OCI-LY1 (cell line): ENCODE measurements at regions not wholly inside any gene's neighbourhood (a gene's known extent, or its start where the extent isn't known, plus 50 kb on each side); places are given as distances from the start of the nearest gene placed in this dataset.

ENCODE experiments used
- EZH2 ChIP-seq: fragments of 200-600 bp; sonication (generic), shearing (Covaris generic); IDR thresholded peaks from 2 replicates; pipeline ENCODE4 v1.8.0; 2017; ENCODE audit warnings: borderline replicate concordance, mixed run types, mild to moderate bottlenecking, antibody characterized with exemption, low read length, moderate library complexity, mixed read lengths
- TF ChIP-seq, protein P1 (sequence below): fragments of 200-600 bp; sonication (generic), shearing (Covaris generic); IDR thresholded peaks from 2 replicates; pipeline ENCODE4 v1.5.1; 2017; ENCODE audit warnings: mild to moderate bottlenecking, antibody characterized with exemption, low read length, moderate library complexity, mixed read lengths

DNA sequence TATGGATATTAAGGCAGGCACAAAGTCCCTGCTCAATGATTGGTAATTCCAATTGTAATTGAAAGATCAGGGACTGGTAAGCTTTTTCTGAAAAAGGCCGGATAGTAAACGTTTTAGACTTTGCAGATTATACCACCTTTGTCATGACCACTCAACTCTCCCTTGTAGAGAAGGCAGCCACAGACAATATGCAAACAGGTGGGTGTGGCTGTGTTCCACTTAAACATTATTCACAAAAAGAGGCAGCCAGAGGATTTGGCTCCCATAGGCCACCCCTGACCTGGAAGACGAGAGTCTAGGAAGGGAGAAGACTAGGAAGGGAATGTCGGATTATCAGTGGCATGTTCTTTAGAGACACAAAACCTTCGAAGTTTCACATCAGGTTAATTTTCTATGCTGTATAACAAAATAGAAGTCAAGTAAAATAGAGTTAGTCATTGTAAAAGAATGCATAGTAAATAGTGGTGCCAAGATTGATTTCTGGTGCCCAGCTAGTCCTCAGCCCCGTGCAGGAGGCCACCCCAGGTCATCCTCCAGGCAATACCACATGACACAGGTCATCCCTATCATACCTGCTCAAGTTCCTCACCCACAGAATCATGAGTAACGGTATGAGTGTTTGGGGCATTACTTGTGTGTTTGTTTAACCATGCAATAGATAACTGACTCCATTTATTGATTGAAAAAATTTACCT lies 193.8 kb downstream of the PLPP4 start:
- TF ChIP-seq, protein P1, sequence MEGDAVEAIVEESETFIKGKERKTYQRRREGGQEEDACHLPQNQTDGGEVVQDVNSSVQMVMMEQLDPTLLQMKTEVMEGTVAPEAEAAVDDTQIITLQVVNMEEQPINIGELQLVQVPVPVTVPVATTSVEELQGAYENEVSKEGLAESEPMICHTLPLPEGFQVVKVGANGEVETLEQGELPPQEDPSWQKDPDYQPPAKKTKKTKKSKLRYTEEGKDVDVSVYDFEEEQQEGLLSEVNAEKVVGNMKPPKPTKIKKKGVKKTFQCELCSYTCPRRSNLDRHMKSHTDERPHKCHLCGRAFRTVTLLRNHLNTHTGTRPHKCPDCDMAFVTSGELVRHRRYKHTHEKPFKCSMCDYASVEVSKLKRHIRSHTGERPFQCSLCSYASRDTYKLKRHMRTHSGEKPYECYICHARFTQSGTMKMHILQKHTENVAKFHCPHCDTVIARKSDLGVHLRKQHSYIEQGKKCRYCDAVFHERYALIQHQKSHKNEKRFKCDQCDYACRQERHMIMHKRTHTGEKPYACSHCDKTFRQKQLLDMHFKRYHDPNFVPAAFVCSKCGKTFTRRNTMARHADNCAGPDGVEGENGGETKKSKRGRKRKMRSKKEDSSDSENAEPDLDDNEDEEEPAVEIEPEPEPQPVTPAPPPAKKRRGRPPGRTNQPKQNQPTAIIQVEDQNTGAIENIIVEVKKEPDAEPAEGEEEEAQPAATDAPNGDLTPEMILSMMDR, result no peak
- TF ChIP-seq EZH2, result no peak
